Fibroblast of skin of back (primary cell): ENCODE measurements at regions not wholly inside any gene's neighbourhood (a gene's known extent, or its start where the extent isn't known, plus 50 kb on each side); places are given as distances from the start of the nearest gene placed in this dataset.
"Not testable (repeated sequence)": the region's sequence is repeated elsewhere in the genome, so short reads cannot be mapped to it uniquely, and the experiment has no call there.

Source experiments
- DNase-seq: peaks from one replicate; pipeline ENCODE4 v3.0.0-alpha.2; 2013

DNA sequence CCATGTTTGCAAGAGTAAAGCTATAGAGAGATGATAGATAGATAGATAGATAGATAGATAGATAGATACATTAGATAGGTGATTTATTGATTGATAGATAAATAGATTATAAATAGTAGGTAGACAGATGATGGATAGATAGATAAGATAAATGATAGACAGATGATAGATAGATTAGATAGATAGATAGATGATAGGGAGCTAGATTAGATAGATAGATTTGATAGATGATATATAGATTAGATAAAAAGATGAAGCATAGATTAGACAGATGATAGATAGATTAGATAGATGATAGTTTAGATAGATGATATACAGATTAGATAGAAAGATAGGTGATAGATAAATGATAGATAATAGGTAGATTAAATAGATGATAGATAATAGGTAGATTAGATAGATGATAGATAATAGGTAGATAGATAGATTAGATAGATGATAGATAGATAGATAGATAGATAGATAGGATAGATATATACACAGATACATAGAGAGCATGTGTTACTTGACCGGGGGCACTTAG, 243.3 kb upstream of the FOXK1 start:
- DNase-seq: no peak

DNA sequence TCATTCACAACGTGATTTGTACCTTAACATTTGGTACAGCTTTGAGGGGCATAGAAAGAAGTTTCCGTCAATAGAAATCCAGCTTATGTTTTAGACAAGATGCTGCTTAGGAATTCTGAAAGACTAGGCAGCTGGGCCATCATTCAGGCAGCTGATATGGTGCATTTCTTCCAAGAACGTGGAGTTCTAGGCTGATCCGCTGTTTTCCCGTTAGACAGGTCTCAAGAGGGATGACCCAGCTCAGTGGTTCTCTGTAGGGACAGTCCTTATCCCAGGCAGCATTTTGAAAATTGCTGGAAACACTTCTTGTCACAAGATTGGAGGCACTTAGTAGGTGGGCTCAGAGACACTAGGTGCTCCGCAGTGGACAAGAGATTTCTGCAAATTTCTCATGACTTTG, 242.7 kb upstream of the FOXK1 start:
- DNase-seq: no peak

DNA sequence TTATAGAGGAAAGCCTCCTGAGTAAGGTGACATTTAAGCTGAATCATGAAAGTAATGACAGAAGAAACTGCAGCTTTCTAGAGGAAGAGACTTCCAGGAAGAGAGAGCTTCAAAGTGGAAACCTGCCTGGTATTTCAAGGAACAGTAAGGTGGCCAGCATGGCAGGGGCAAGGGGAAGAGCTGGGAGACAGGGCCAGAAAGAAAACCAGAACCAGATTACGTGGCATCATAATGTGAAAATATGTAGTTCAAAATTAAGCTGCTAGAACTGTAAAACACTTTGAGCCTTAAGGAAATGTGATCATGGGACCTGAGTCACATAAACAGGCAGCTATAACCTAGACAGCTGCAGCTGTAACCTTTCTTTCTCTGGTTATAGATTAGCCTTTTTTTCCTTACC, 238.0 kb upstream of the FOXK1 start:
- DNase-seq: no peak

DNA sequence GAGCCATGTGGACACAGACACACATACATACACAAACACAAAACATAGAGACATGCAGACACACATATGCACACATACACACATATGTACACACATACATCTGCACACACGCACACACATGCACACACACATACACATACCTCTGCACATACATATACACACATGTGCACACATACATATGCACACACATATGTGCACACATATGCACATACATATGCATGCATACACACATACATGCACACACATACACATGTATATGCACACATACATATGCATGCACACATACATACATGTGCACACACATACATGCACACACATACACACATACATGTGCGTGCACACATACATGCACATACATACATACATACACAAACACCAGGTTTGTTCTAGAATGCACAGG, 236.3 kb upstream of the FOXK1 start:
- no peak for DNase-seq

DNA sequence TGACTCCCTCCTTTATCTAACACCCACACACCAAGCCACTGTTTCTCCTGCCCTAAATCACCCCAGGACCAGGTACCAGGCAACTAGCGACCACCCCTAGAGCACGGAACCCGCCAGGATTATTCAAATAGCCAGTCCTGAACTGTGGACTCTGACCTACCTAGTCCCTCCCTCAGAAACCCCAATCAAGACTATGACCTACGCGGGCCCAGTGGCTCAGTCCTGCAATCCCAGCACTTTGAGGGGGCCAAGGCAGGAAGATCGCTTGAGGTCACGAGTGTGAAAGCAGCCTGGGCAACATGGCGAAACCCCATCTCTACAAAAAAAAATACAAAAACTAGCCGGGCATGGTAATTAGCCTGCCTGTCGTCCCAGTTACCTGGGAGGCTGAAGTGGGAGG, 232.8 kb upstream of the FOXK1 start:
- no peak for DNase-seq

DNA sequence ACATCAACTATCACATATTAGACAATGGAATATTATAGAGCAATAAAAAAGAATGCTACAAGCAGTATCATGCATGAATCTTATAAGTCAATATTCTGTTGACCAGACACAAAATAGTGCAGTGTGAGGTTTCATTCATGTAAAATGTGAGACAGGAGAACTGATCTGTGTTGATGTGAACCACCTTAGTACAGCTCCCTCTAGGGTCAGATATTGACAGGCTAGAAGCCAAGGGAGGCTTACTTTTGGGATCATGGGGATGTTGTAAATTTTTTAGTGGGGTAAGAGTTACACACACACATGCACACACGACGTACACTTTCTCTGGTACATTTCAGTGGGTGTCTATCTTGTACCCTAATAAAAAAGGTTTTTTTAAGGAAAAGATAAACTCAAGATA, 231.6 kb upstream of the FOXK1 start:
- no peak for DNase-seq

DNA sequence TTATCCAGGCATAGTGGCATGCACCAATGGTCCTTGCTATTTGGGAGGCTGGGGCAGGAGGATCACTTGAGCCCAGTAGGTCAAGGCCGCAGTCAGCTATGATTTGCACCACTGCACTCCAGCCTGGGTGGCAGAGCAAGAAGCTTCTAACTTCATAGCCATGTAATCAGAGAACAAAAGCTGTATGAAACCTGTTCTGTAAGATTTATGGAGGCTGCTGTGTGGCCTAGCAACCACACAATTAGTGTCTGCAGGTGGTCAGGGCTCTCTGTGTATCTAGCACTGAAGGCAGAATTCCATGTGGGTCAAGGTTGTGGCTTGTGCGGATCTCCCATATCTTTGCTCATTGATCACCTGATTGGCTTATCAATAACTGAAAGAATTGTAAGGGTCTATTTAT, 221.5 kb upstream of the FOXK1 start:
- no peak for DNase-seq

DNA sequence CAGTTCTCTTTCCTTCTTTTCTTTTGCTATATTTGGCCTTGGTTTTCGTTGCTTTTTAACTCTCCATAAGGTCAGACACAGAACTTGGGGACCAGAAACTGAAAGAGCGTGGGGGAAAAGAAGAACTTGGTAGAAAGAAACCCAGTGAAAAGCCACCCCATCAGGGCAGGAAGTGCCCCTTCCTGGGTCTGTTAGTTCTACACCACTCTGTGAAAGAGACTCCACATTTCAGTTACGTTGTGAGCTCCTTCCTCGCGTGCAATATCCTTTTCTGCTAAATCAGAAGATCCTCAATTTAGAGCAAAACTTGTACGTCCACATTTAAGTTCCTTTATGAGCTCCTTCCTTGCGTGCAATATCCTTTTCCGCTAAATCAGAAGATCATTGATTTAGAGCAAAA, 220.6 kb upstream of the FOXK1 start:
- no peak for DNase-seq

DNA sequence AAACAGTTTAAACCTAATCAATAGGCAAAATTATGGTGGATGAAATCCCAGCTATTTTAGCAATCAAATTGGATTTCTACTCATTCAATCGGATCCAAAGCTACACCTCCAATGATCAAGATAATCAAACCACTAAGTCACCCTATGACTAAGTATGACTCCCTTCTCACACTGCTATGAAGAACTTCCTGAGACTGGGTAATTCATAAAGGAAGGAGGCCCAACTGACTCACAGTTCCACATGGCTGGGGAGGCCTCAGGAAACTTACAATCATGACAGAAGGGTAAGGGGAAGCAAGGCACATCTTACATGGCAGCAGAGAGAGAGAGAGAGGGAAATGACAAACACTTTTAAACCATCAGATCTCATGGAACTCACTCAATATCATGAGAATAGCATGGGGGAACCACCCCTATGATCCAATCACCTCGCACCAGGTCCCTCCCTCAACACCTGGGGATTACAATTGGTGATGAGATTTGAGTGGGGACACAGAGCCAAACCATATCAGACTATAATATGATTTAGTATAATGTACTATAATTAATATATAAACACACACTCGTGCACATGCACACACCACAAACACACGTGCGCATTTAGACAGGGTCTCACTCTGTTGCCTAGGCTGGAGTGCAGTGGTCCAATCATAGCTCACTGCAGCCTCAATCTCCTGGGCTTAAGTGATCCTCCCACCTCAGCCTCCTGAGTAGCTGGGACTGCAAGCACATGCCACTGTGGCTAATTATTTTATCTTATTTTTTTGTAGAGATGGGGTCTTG, 213.6 kb upstream of the FOXK1 start:
- no peak for DNase-seq

DNA sequence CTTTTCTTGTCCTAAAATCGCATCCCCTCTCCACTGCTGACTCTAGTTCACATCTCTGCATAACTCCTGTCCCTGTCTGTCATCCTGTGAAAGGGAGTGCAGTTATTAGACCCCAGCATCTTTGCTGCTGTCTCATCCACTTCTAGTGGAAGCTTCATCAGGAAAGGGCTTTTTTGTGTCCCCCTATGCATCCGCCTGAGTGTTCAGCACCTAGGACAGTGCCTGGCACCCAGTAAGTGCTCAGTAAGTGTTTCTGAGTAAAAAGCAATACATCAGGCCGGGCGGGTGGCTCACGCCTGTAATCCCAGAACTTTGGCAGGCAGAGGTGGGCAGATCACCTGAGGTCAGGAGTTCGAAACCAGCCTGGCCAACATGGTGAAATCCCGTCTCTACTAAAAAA, 211.8 kb upstream of the FOXK1 start:
- DNase-seq: no peak

DNA sequence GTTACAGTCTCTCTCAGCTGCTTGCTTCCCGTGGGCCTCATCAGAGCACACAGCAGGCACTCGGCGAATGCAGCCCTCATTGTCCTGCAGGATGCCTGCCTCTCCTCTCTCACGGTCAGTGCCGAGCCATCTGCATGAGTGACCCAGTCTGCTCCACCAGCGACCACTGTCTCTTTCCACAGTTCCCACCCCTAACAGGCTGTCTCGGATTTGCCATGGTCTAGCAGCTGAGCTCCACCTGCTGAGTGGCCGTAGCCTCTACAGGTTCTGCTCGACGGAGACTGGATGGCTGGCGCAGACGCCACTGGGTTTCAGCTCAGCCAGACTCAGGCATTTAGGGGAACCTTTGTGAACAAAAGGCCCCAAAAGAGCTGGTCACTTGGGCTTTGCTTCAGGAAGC, 209.4 kb upstream of the FOXK1 start:
- DNase-seq: no peak

DNA sequence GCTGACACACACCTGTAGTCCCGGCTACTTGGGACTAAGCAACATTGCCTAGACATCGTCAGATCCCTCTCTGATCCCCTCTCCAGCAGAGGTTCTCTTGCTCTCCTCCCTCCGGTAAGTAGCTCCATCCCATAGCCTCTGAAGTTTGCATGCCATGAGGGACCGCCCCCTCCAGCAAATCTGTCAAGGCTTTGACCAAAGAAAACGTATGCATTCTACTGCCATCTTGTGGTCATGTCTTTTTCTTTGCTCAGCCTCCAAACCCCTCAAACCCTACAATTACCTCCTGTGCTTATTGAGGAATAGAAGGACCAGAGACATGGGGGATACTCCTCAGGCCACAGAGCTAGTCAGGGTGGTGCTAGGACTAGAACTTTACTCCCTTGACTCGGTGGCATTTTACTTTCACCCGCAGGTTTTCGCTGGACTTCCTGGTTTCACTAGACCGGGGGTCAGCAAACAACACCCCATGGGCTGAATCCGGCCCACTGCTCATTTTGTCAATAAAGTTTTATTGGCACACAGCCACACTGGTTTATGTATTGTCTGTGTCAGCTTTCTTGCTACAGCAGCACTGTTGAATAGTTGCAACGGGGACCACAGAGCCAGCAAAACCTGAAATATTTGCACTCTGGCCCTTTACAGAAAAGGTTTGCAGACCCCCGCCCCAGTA, 202.6 kb upstream of the FOXK1 start:
- peak; percentile 60 for DNase-seq

DNA sequence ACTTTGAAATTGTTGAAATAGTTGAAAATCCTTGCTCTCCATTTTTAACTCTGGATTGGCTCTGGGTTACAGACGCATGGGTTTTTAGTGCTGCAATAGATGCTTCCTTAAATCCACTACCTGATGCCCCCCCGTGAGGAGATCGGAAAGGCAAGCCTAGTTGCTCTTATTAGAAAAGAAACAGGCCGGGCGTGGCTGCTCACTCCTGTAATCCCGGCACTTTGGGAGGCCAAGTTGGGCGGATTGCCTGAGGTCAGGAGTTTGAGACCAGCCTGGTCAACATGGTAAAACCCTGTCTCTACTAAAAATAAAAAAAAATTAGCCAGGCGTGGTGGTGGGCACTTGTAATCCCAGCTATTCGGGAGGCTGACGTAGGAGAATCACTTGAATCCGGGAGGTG, 202.0 kb upstream of the FOXK1 start:
- DNase-seq: not testable (repeated sequence)

DNA sequence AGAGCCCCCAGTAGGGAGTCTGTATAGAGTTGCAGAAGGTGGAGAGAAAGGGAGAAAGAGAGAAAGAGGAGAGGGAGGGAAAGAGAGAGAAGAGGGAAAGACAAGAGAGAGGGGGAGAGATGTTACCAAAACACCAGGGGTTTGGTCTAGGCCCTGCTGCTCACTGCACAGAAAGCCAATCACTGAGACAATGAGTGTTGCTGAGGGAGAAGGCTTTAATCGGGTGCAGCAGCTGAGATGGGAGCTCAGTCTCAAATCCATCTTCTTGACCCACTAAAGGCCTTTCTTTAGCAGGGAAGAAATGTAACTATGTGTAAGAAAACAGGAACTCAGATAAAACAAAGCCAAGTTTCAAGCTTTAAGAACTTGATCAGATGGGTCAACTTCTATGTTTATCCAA, 198.2 kb upstream of the FOXK1 start:
- no peak for DNase-seq

DNA sequence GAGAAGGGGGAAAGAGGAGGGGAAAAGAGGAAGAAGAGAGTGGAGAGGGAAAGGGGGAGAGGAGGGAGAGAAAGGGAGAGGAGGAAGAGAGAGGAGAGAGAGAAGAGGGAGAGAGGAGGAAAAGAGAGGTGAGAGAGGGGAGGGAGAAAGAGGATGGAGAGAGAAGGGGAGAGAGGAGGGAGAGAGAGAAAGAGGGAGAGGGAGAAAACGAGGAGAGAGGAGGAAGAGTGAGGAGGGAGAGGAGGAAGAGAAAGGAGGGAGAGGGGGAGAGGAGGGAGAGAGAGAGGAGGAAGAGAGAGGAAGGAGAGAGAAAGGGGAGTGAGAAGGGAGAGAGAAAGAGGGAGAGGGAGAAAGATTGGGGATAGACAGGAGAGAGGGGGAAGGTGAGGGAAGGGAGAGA, 197.6 kb upstream of the FOXK1 start:
- DNase-seq: no peak

DNA sequence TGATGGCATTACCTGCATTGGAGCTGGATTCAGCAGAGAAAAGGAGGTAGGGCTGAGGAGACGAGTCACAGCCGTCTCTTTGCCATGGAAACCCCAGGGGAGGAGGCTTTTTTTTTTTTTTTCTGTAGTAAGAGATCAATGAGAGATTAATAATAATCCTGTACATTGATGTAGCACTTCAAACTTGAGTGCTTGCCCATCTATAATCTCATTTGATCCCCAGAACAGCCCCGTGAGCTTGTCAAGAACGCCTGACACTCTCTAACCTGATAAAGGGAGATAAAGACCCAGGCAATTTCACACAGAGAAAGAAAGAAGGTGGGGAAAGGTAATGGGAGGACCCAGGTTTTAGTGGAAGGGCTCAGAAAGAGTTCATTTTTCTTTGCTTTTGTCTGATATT, 195.2 kb upstream of the FOXK1 start:
- DNase-seq: no peak

DNA sequence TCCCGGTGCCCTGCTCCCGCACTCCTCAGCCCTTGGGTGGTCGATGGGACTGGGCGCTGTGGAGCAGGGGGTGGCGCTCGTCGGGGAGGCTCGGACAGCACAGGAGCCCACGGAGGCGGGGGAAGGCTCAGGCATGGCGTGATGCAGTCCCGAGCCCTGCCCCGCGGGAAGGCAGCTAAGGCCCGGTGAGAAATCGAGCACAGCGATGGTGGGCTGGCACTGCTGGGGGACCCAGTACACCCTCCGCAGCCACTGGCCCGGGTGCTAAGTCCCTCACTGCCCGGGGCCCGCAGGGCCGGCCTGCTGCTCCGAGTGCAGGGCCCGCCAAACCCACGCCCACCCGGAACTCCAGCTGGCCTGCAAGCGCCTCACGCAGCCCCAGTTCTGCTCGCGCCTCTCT, 185.2 kb upstream of the FOXK1 start:
- DNase-seq: not testable (repeated sequence)

DNA sequence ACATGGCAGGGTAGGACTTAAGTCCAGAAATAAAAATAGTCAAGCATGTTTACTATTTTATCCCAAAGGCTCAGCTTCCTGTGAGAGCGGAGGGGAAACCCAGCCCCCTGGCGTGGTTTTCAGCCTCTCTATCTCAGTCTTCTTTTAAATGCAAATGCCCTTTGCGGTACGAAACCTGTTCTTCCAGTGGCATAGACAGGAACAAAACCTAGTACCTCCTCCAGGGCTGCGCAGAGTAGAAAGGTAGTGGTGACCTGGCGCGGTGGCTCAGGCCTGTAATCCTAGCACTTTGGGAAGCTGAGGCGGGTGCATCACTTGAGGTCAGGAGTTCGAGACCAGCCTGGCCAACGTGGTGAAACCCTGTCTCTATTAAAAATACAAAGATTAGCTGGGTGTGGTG, 181.3 kb upstream of the FOXK1 start:
- DNase-seq: no peak

DNA sequence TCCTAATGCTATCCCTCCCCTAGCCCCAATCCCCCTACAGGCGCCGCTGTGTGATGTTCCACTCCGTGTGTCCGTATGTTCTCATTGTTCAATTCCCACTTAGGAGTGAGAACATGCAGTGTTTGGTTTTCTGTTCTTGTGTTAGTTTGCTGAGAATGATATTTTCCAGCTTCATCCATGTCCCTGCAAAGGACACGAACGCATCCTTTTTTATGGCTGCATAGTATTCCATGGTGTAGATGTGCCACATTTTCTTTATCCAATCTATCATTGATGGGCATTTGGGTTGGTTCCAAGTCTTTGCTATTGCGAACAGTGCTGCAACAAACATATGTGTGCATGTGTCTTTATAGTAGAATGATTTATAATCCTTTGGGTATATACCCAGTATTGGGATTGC, 174.2 kb upstream of the FOXK1 start:
- not testable (repeated sequence) for DNase-seq

DNA sequence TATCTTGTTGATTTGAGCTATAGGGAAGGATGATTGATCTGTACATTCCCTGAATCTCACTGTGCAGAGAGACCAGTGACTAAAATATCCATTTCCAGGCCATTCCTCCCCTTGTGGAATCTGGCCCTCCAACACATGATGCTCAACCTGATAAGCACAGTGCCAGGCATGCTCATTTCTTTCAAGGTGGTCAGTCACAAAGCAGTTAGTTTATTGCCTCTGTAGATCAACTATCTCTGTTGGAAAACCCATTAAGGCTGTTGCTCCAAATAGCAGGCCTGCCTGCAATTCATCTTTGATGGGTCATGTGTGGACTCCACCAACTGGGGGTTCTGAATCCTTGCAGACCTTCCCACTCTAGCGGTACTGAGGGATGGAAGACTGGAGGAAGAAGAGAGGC, 168.6 kb upstream of the FOXK1 start:
- DNase-seq: no peak

DNA sequence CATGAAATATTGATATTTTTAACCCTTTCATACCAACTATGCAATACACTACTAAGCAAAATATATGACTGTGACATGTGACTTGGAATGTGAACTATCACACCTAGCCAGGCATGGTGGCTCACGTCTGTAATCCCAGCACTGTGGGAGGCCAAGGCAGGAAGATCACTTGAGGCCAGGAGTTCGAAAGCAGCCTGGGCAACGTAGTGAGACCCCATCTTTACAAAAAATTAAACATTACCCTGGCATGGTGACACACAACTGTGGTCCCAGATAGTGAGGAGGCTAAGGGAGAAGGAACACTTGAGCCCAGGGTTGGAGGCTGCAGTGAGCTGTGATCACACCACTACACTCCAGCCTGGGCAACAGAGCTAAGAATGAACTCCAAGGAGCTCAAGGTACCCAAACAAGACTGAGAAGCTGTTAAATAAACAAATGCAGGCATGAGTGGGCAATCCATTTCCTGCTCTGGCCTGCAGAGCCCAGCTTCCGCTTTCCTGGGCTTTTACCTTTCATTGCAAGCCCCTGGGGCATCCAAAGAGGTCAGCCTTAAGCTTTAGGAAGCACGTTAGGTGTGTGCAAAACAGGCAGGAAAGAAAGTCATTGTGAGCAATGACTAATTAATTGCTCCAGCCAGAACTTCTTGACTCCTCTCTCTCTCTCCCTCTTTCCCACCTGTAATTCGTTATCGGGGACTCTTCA, 162.1 kb upstream of the FOXK1 start:
- DNase-seq: no peak

DNA sequence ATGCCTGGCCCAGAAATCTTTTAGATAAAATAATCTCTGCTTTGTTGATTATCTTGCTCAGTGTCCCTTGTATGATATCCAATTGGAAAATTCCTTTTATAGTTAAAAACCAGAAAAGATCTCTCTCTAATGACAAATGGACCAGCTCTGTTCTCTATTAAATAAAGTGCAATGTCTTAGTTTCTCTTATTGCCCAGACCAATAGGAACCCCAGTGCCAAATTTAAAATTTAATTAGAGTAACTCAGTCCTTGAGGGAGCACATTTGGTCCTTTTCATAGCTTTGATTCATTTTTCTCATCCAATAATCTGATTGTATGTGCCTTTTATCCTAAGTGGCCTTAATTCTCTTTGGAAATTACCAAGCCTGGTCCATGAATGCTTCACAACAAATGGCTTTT, 158.9 kb upstream of the FOXK1 start:
- no peak for DNase-seq

DNA sequence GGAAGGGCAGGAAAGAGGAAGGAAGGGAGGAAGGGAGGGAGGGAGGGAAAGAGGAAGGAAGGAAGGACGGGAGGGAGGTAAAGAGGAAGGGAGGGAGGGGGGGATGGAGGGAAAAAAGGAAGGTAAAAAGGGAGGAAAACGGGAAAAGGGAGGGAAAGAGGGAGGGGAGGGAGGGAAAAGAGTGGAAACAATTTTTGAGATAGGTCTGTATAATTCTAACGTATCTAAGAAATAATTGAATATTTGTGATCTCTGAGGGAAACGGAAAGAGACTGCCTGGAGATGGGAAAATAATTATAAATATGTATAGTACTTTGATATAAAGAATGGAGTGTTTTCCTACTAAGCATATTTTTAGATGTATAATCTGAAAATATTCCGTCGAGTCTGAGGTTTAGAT, 158.2 kb upstream of the FOXK1 start:
- no peak for DNase-seq

DNA sequence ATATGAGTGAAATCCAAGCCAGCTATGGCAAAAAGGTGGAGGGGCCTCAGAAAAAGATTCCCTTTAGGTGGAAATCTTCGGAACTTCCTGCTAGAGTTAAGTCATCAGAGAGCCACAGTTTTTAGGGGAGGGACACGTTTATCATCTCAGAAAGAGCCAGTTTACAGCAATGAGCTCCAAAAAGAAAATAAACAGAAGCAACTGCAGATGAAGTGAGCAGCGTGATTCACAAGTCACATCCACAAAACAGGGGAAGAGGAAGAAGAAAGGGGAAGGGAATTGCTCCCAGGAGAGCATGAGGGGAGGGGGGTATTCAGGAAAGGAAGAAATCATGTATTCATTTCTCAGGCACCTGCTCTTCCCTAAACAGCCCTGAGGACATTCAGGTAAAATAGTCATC, 156.2 kb upstream of the FOXK1 start:
- DNase-seq: no peak
